GM23338 (cell line): ENCODE measurements at regions not wholly inside any gene's neighbourhood (a gene's known extent, or its start where the extent isn't known, plus 50 kb on each side); places are given as distances from the start of the nearest gene placed in this dataset.
A peak's percentile ranks its signal among the peaks of the same experiment; 100 is the strongest.

Source experiments
- ATAC-seq: fragments of 200-7000 bp; cut with Tn5 transposase; 3 replicates; pipeline ENCODE4 v1.9.1; 2020
- DNase-seq: peaks from one replicate; pipeline ENCODE4 v3.0.0-alpha.2; 2015; ENCODE audit warnings: low spot score
- H2AFZ ChIP-seq: fragments of 200-600 bp; sonication (generic); 2 replicates; pipeline ENCODE4 v1.8.0; 2016; ENCODE audit warnings: antibody characterized with exemption, mild to moderate bottlenecking, moderate library complexity
- H3F3A ChIP-seq: fragments of 200-600 bp; sonication (generic); replicated peaks from 2 replicates; pipeline ENCODE4 v1.8.0; 2017; ENCODE audit warnings: antibody characterized with exemption, mixed run types, low read depth
- H3K27ac ChIP-seq: fragments of 200-600 bp; sonication (generic); 2 replicates; pipeline ENCODE4 v1.6.1; 2016; ENCODE audit warnings: low read depth
- H3K27me3 ChIP-seq: fragments of 200-600 bp; sonication (generic); 2 replicates; pipeline ENCODE4 v1.8.0; 2016; ENCODE audit warnings: mild to moderate bottlenecking, mixed run types, moderate library complexity; ENCODE audit not compliant: insufficient read depth
- H3K36me3 ChIP-seq: fragments of 200-600 bp; sonication (generic); 2 replicates; pipeline ENCODE4 v1.8.0; 2016; ENCODE audit warnings: mild to moderate bottlenecking; ENCODE audit not compliant: insufficient read depth
- H3K4me1 ChIP-seq: fragments of 200-600 bp; sonication (generic); 2 replicates; pipeline ENCODE4 v1.8.0; 2016; ENCODE audit warnings: mild to moderate bottlenecking, moderate library complexity; ENCODE audit not compliant: insufficient read depth
- H3K4me2 ChIP-seq: fragments of 200-600 bp; sonication (generic); 2 replicates; pipeline ENCODE4 v1.7.1; 2017; ENCODE audit warnings: mixed run types
- H3K4me3 ChIP-seq: fragments of 200-600 bp; sonication (generic); 2 replicates; pipeline ENCODE4 v1.6.1; 2016; ENCODE audit warnings: mixed run types
- H3K79me2 ChIP-seq: fragments of 200-600 bp; sonication (generic); replicated peaks from 2 replicates; pipeline ENCODE4 v1.8.0; 2017; ENCODE audit warnings: mild to moderate bottlenecking; ENCODE audit not compliant: insufficient read depth
- H3K9me2 ChIP-seq: fragments of 200-600 bp; sonication (generic); 2 replicates; pipeline ENCODE4 v1.8.0; 2017; ENCODE audit not compliant: insufficient read depth
- H4K20me1 ChIP-seq: fragments of 200-600 bp; sonication (generic); replicated peaks from 2 replicates; pipeline ENCODE4 v1.8.0; 2017; ENCODE audit warnings: mild to moderate bottlenecking; ENCODE audit not compliant: insufficient read depth
- H3K27ac Mint-ChIP-seq: 2 replicates; pipeline ENCODE4 v1.8.0; 2020; ENCODE audit warnings: inconsistent platforms, mild to moderate bottlenecking, moderate library complexity, mixed read lengths
- H3K27me3 Mint-ChIP-seq: 3 replicates; pipeline ENCODE4 v1.8.0; 2022; ENCODE audit warnings: low read depth, mild to moderate bottlenecking, moderate library complexity, mixed read lengths, inconsistent platforms; ENCODE audit not compliant: insufficient read depth, poor library complexity
- H3K36me3 Mint-ChIP-seq: 3 replicates; pipeline ENCODE4 v1.8.0; 2021; ENCODE audit warnings: low read depth, mild to moderate bottlenecking, inconsistent platforms, moderate library complexity, mixed read lengths
- H3K4me1 Mint-ChIP-seq: 3 replicates; pipeline ENCODE4 v1.8.0; 2020; ENCODE audit warnings: mild to moderate bottlenecking, inconsistent platforms, mixed read lengths
- H3K4me3 Mint-ChIP-seq: 3 replicates; pipeline ENCODE4 v1.8.0; 2021; ENCODE audit warnings: moderate library complexity, mild to moderate bottlenecking, inconsistent platforms, mixed read lengths
- H3K9me3 Mint-ChIP-seq: 3 replicates; pipeline ENCODE4 v1.8.0; 2020; ENCODE audit warnings: moderate library complexity, mild to moderate bottlenecking, inconsistent platforms, mixed read lengths
- CREB1 ChIP-seq: fragments of 250-450 bp; sonication (Bioruptor Pico); IDR thresholded peaks from 2 replicates; pipeline ENCODE4 v1.5.0; 2020; ENCODE audit warnings: low read depth, mild to moderate bottlenecking, moderate library complexity
- CTCF ChIP-seq, 2 experiments: fragments of 200-600 bp in 1 of 2; sonication (generic) in 1 of 2; conservative IDR thresholded peaks; 2 replicates each; pipeline versions ENCODE4 v1.5.1 to v1.6.1; 2016 to 2017; ENCODE audit warnings: antibody characterized with exemption in 2 of 2, low read depth in 2 of 2, mild to moderate bottlenecking in 2 of 2, moderate library complexity in 1 of 2
- EZH2 ChIP-seq: fragments of 200-600 bp; sonication (generic); IDR thresholded peaks from one replicate; pipeline ENCODE4 v1.8.0; 2017; ENCODE audit warnings: antibody characterized with exemption, mild to moderate bottlenecking, low read depth; ENCODE audit not compliant: unreplicated experiment
- EZH2phosphoT487 ChIP-seq: fragments of 200-600 bp; sonication (generic); IDR thresholded peaks from one replicate; pipeline ENCODE4 v1.8.1; 2018; ENCODE audit warnings: antibody characterized with exemption; ENCODE audit not compliant: unreplicated experiment
- JUNB ChIP-seq: IDR thresholded peaks from one replicate; pipeline ENCODE4 v1.6.1; 2016; ENCODE audit warnings: antibody characterized with exemption; ENCODE audit not compliant: unreplicated experiment
- NANOG ChIP-seq: IDR thresholded peaks from 2 replicates; pipeline ENCODE4 v1.6.1; 2016; ENCODE audit warnings: antibody characterized with exemption, borderline replicate concordance
- POLR2AphosphoS5 ChIP-seq: IDR thresholded peaks from 2 replicates; pipeline ENCODE4 v1.6.1; 2016; ENCODE audit warnings: antibody characterized with exemption, low read depth
- STAT1 ChIP-seq: IDR thresholded peaks from one replicate; pipeline ENCODE4 v1.6.1; 2016; ENCODE audit warnings: antibody characterized with exemption; ENCODE audit not compliant: unreplicated experiment
- ZNF114 ChIP-seq: fragments of 250-450 bp; sonication (Bioruptor Pico); IDR thresholded peaks from 2 replicates; pipeline ENCODE4 v1.5.0; 2020; ENCODE audit warnings: mild to moderate bottlenecking, moderate library complexity
- ZNF331 ChIP-seq: fragments of 250-450 bp; sonication (Bioruptor Pico); IDR thresholded peaks from 2 replicates; pipeline ENCODE4 v1.5.0; 2020; ENCODE audit warnings: low read depth, mild to moderate bottlenecking, moderate library complexity
- ZNF462 ChIP-seq: fragments of 250-450 bp; sonication (Bioruptor Pico); IDR thresholded peaks from 2 replicates; pipeline ENCODE4 v1.5.0; 2020; ENCODE audit warnings: mild to moderate bottlenecking, moderate library complexity
- TF ChIP-seq, protein P1 (sequence below): IDR thresholded peaks from one replicate; pipeline ENCODE4 v1.6.1; 2018; ENCODE audit warnings: antibody characterized with exemption; ENCODE audit not compliant: unreplicated experiment
- TF ChIP-seq, protein P2 (sequence below): IDR thresholded peaks from 2 replicates; pipeline ENCODE4 v1.6.1; 2016; ENCODE audit warnings: antibody characterized with exemption

DNA sequence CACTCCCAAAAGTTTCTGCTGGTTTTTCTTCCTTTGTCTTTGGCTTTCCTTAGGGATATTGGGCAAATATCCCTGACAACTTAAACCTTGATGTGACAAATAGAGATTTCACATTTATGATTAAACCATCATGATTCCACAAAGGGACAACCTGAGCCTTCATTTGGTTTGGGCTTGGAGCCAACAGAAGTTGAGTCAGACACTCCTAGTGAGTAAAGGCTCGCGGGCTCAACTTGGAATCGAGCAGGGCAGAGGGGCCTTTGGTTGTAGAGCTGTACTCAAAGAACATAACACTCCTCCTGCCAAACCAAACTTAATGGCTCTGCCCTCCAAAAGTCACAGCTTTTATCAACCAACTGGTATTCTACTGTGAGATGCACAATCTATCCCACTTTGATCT lies 290.2 kb upstream of the MAP3K1 start:
- no peaks in the 10 kb centered on the region for H3K9me3 Mint-ChIP-seq
- Histone ChIP-seq H3K79me2 (no peaks in the 10 kb centered on the region), H3K27me3 (no peaks in the 10 kb centered on the region), H3K27ac (no peak overlapping the region), H3F3A (no peaks in the 10 kb centered on the region), H4K20me1 (no peaks in the 10 kb centered on the region), H3K4me1 (no peaks in the 10 kb centered on the region), H3K36me3 (no peaks in the 10 kb centered on the region), H2AFZ (peak overlapping the region; percentile 23; the same call in 1 of the 2 replicates), H3K9me2 (no peaks in the 10 kb centered on the region), H3K4me2 (no peak overlapping the region), H3K4me3 (no peak overlapping the region)
- H3K27ac Mint-ChIP-seq, result no peak overlapping the region
- TF ChIP-seq CTCF (conservative IDR thresholded peaks at IDR 0.05; ENCODE audit: low read depth in 2 of 2), result no peak
- no peak for TF ChIP-seq EZH2
- TF ChIP-seq ZNF462 (CRISPR knock-in tag), result no peak
- no peak for TF ChIP-seq ZNF114 (CRISPR knock-in tag)
- TF ChIP-seq, protein P1, sequence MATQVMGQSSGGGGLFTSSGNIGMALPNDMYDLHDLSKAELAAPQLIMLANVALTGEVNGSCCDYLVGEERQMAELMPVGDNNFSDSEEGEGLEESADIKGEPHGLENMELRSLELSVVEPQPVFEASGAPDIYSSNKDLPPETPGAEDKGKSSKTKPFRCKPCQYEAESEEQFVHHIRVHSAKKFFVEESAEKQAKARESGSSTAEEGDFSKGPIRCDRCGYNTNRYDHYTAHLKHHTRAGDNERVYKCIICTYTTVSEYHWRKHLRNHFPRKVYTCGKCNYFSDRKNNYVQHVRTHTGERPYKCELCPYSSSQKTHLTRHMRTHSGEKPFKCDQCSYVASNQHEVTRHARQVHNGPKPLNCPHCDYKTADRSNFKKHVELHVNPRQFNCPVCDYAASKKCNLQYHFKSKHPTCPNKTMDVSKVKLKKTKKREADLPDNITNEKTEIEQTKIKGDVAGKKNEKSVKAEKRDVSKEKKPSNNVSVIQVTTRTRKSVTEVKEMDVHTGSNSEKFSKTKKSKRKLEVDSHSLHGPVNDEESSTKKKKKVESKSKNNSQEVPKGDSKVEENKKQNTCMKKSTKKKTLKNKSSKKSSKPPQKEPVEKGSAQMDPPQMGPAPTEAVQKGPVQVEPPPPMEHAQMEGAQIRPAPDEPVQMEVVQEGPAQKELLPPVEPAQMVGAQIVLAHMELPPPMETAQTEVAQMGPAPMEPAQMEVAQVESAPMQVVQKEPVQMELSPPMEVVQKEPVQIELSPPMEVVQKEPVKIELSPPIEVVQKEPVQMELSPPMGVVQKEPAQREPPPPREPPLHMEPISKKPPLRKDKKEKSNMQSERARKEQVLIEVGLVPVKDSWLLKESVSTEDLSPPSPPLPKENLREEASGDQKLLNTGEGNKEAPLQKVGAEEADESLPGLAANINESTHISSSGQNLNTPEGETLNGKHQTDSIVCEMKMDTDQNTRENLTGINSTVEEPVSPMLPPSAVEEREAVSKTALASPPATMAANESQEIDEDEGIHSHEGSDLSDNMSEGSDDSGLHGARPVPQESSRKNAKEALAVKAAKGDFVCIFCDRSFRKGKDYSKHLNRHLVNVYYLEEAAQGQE, result no peak
- TF ChIP-seq NANOG, result no peak
- TF ChIP-seq CREB1 (CRISPR knock-in tag), result no peak
- no peak for TF ChIP-seq JUNB
- no peak for TF ChIP-seq ZNF331 (CRISPR knock-in tag)
- no peak for TF ChIP-seq STAT1
- no peak for TF ChIP-seq POLR2AphosphoS5
- TF ChIP-seq, protein P2, sequence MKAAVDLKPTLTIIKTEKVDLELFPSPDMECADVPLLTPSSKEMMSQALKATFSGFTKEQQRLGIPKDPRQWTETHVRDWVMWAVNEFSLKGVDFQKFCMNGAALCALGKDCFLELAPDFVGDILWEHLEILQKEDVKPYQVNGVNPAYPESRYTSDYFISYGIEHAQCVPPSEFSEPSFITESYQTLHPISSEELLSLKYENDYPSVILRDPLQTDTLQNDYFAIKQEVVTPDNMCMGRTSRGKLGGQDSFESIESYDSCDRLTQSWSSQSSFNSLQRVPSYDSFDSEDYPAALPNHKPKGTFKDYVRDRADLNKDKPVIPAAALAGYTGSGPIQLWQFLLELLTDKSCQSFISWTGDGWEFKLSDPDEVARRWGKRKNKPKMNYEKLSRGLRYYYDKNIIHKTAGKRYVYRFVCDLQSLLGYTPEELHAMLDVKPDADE, result no peak
- no peak for TF ChIP-seq EZH2phosphoT487
- ATAC-seq (no peak), DNase-seq (no peak)
- no peaks in the 10 kb centered on the region for H3K36me3 Mint-ChIP-seq
- H3K27me3 Mint-ChIP-seq, result peaks cover 1% of the 10 kb centered on the region
- no peak overlapping the region for H3K4me3 Mint-ChIP-seq
- peaks cover 5% of the 10 kb centered on the region; the same call in 2 of the 3 replicates for H3K4me1 Mint-ChIP-seq
